ENCODE measurements at regions not wholly inside any gene's neighbourhood (a gene's known extent, or its start where the extent isn't known, plus 50 kb on each side); places are given as distances from the start of the nearest gene placed in this dataset.

DNA sequence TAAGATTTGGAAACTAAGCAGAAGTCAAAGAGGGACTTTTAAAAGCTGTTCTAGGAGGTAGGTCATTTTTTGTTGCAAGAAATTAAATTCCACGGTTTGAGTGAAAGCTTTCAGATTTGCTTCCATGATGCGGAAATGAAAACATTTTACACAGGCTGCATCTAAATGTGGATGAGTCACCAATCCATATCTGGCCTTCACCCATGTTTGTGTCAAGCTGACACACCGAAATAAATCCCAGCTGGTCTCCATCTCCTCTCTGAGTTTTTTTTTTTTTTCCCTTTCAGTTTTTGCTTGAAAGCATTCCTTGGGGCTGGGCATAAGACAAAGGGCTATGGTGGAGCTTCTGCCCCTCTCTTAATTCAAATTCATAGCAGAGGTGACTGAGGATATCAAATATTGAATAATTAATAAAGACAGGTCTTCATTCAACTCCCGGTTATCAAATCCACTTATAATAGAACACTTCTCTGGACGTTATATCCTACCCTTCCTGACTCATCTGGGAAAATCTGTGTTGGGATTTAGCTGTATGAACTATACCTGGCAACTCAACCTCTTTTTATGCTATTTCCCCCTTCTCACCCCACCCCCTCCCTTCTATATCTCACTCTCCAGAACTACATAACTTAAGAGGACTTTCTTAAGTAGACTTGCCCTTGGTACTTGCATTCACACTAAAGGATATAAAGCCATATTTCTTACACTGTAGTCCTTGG lies 558.3 kb upstream of the GCFC2 start:
- intact Hi-C loops (cut with micrococcal nuclease), result no loop called here
- Histone ChIP-seq H3K4me1 (ENCODE audit: insufficient read depth, low read length) (no peaks in the 10 kb centered on the region), H3K4me3 (ENCODE audit: low read length in 2 of 2) (no peak overlapping the region), H3K36me3 (ENCODE audit: insufficient read depth, low read length) (no peaks in the 10 kb centered on the region), H3K27ac (ENCODE audit: low read depth, low read length) (no peak overlapping the region), H3K9me3 (ENCODE audit: control insufficient read depth in 1 of 2, low read length in 2 of 2) (peaks cover 0 to 3% of the 10 kb centered on the region in 2 donors), H3K27me3 (ENCODE audit: insufficient read depth, low read length) (no peaks in the 10 kb centered on the region)
- CTCF ChIA-PET (ENCODE audit: partially characterized antibody), result no interaction called here
- POLR2A ChIA-PET (ENCODE audit: partially characterized antibody), result no interaction called here
- Mint-ChIP-seq H3K27me3 (no peaks in the 10 kb centered on the region), H3K36me3 (no peaks in the 10 kb centered on the region), H3K9me3 (peaks cover 4 to 13% (median 7%) of the 10 kb centered on the region in 8 donors), H3K27ac (no peak overlapping the region), H3K4me3 (no peak overlapping the region), H3K4me1 (no peaks in the 10 kb centered on the region)
- DNase-seq, result no peak

DNA sequence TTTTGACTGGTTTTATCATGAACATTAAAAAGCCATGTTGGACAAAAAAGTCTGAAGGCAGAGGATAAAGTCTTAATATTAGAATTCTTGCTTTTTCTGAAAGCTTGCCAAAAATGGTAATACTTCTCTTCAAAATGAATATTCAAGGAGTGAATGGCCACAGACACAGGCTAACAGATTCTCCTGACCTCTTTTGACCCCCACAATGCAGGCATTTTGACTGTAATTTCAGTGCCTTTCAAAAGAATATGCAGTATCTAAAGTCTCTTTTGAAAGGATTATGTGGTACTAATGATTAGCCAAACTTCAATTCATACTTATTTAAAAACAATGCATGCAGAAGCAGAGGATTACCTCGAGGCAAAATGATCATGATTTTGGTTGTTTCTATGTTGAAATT lies 557.8 kb upstream of the GCFC2 start:
- H3K27ac Mint-ChIP-seq, result no peak overlapping the region
- no peak overlapping the region for H3K27ac ChIP-seq (ENCODE audit: low read depth, low read length)
- no peak for DNase-seq
- no peak overlapping the region for H3K4me3 ChIP-seq (ENCODE audit: low read length in 2 of 2)
- H3K4me3 Mint-ChIP-seq, result no peak overlapping the region
- H3K36me3 ChIP-seq (ENCODE audit: insufficient read depth, low read length), result no peaks in the 10 kb centered on the region
- no peaks in the 10 kb centered on the region for H3K36me3 Mint-ChIP-seq
- peaks cover 4 to 13% (median 7%) of the 10 kb centered on the region in 8 donors for H3K9me3 Mint-ChIP-seq
- H3K4me1 Mint-ChIP-seq, result no peaks in the 10 kb centered on the region
- intact Hi-C loops (cut with micrococcal nuclease), result no loop called here
- no peaks in the 10 kb centered on the region for H3K4me1 ChIP-seq (ENCODE audit: insufficient read depth, low read length)
- ChIA-PET CTCF (ENCODE audit: partially characterized antibody) (no interaction called here), POLR2A (ENCODE audit: partially characterized antibody) (no interaction called here)
- H3K9me3 ChIP-seq (ENCODE audit: control insufficient read depth in 1 of 2, low read length in 2 of 2), result peaks cover 0 to 3% of the 10 kb centered on the region in 2 donors
- no peaks in the 10 kb centered on the region for H3K27me3 Mint-ChIP-seq
- H3K27me3 ChIP-seq (ENCODE audit: insufficient read depth, low read length), result no peaks in the 10 kb centered on the region

DNA sequence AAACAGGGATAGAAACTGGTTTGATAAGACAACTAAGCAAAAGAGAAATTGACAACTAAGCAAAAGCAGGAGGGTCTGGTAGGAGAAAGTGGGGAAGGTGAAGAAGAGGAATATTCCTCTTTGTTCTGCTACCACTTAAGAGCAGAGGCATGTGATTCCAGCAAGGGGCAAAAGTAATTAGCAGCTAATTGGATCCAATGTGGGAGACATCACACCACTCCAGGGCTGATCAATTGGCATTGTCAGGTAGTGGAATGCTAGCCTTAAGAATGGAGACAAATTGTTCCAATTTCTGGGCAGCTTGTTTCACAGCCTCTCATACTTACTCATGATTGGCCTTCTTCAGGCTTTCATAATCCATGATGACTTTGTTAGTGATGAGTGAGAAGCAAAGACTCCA lies 547.1 kb upstream of the GCFC2 start:
- H3K27ac ChIP-seq (ENCODE audit: low read depth, low read length), result no peak overlapping the region
- intact Hi-C loops (cut with micrococcal nuclease), result no loop called here
- H3K4me3 ChIP-seq (ENCODE audit: low read length in 2 of 2), result no peak overlapping the region
- Mint-ChIP-seq H3K4me3 (no peak overlapping the region), H3K27ac (no peak overlapping the region), H3K9me3 (peaks cover 0 to 13% (median 3%) of the 10 kb centered on the region in 8 donors), H3K4me1 (no peaks in the 10 kb centered on the region), H3K27me3 (no peaks in the 10 kb centered on the region), H3K36me3 (no peaks in the 10 kb centered on the region)
- POLR2A ChIA-PET (ENCODE audit: partially characterized antibody), result no interaction called here
- DNase-seq, result no peak
- H3K9me3 ChIP-seq (ENCODE audit: control insufficient read depth in 1 of 2, low read length in 2 of 2), result no peaks in the 10 kb centered on the region
- no peaks in the 10 kb centered on the region for H3K27me3 ChIP-seq (ENCODE audit: insufficient read depth, low read length)
- no peaks in the 10 kb centered on the region for H3K36me3 ChIP-seq (ENCODE audit: insufficient read depth, low read length)
- H3K4me1 ChIP-seq (ENCODE audit: insufficient read depth, low read length), result no peaks in the 10 kb centered on the region
- CTCF ChIA-PET (ENCODE audit: partially characterized antibody), result no interaction called here

DNA sequence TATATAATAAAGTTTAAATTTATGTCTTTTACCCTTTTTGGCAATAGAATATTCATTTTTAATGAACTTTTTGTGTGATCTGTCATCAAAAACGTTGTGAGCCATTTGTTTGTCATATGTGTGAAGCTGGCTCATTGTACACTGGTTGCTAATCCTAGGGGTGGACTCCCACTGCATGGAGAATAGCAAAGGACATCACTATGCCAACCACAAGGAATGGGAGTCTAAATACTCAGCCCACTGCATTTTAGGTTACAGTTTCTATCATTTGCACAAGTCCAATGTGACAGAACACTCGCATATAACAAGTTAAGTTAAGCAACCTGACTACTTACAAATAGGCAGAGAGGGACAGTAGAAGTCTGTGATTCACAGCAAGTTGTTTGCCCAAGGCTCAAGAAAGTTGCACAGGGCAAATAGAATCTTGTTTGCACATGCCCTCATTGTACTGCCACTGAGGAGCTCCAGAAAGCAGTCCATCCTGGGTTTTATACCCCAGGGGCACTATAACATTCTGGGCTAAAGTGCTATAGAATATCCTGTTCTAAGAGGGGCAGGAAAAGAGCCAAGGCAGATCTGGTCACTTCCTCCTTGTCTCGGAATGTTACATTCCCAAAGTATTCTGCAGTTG lies 545.9 kb upstream of the GCFC2 start:
- Mint-ChIP-seq H3K4me3 (no peak overlapping the region), H3K4me1 (no peaks in the 10 kb centered on the region), H3K27ac (no peak overlapping the region), H3K36me3 (no peaks in the 10 kb centered on the region), H3K27me3 (no peaks in the 10 kb centered on the region), H3K9me3 (peaks cover 0 to 13% (median 3%) of the 10 kb centered on the region in 8 donors)
- POLR2A ChIA-PET (ENCODE audit: partially characterized antibody), result no interaction called here
- H3K9me3 ChIP-seq (ENCODE audit: control insufficient read depth in 1 of 2, low read length in 2 of 2), result no peaks in the 10 kb centered on the region
- H3K36me3 ChIP-seq (ENCODE audit: insufficient read depth, low read length), result no peaks in the 10 kb centered on the region
- intact Hi-C loops (cut with micrococcal nuclease), result no loop called here
- no peak overlapping the region for H3K4me3 ChIP-seq (ENCODE audit: low read length in 2 of 2)
- CTCF ChIA-PET (ENCODE audit: partially characterized antibody), result no interaction called here
- H3K27me3 ChIP-seq (ENCODE audit: insufficient read depth, low read length), result no peaks in the 10 kb centered on the region
- DNase-seq, result no peak
- no peaks in the 10 kb centered on the region for H3K4me1 ChIP-seq (ENCODE audit: insufficient read depth, low read length)
- no peak overlapping the region for H3K27ac ChIP-seq (ENCODE audit: low read depth, low read length)

DNA sequence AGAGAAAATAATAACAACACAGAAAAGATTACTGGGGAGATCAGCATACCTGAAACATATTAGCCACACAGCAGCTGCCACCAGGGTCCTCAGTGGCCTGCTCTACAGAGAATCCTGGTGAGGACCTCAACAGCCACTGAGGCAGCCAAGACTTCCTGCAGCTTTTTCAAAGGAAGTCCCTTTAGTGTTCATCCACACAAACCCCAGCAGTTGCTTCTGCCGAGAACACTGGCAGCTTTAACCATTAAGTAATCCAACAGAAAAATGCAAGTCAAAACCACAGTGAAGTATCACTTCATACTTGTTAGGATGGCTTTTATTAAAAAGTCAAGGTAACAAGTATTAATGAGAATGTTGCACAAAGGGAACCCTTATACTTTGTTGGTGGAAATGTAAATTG lies 542.0 kb upstream of the GCFC2 start:
- Histone ChIP-seq H3K27me3 (ENCODE audit: insufficient read depth, low read length) (no peaks in the 10 kb centered on the region), H3K4me1 (ENCODE audit: insufficient read depth, low read length) (no peaks in the 10 kb centered on the region), H3K36me3 (ENCODE audit: insufficient read depth, low read length) (no peaks in the 10 kb centered on the region), H3K9me3 (ENCODE audit: control insufficient read depth in 1 of 2, low read length in 2 of 2) (no peaks in the 10 kb centered on the region), H3K4me3 (ENCODE audit: low read length in 2 of 2) (no peak overlapping the region), H3K27ac (ENCODE audit: low read depth, low read length) (no peak overlapping the region)
- ChIA-PET POLR2A (ENCODE audit: partially characterized antibody) (no interaction called here), CTCF (ENCODE audit: partially characterized antibody) (no interaction called here)
- Mint-ChIP-seq H3K27me3 (no peaks in the 10 kb centered on the region), H3K4me1 (no peaks in the 10 kb centered on the region), H3K36me3 (no peaks in the 10 kb centered on the region), H3K4me3 (no peak overlapping the region), H3K9me3 (peaks cover 0 to 11% (median 2%) of the 10 kb centered on the region in 8 donors), H3K27ac (no peak overlapping the region)
- intact Hi-C loops (cut with micrococcal nuclease), result no loop called here
- DNase-seq, result no peak

DNA sequence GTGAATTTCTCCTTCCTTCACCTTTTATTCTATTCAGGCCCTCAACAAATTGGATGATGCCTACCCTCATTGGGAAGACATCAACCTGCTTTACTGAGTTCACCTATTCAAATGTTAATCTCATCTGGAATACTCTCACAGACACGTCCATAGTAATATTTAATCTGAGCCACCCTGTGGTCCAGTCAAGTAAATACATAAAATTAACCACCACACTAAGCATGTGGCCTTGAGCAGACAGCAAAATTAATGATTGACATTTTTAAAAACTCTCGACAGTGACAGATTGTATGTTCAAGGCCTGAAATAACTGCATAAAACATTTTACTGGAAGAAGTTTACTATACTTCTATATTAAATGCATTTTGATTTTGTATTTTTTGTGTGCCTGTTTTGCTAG lies 540.6 kb upstream of the GCFC2 start:
- no peak overlapping the region for H3K27ac Mint-ChIP-seq
- peaks cover 0 to 9% (median 3%) of the 10 kb centered on the region in 8 donors for H3K9me3 Mint-ChIP-seq
- Histone ChIP-seq H3K36me3 (ENCODE audit: insufficient read depth, low read length) (no peaks in the 10 kb centered on the region), H3K27ac (ENCODE audit: low read depth, low read length) (no peak overlapping the region), H3K27me3 (ENCODE audit: insufficient read depth, low read length) (no peaks in the 10 kb centered on the region), H3K4me1 (ENCODE audit: insufficient read depth, low read length) (no peaks in the 10 kb centered on the region), H3K4me3 (ENCODE audit: low read length in 2 of 2) (no peak overlapping the region), H3K9me3 (ENCODE audit: control insufficient read depth in 1 of 2, low read length in 2 of 2) (no peaks in the 10 kb centered on the region)
- no peaks in the 10 kb centered on the region for H3K4me1 Mint-ChIP-seq
- ChIA-PET CTCF (ENCODE audit: partially characterized antibody) (no interaction called here), POLR2A (ENCODE audit: partially characterized antibody) (no interaction called here)
- no peak for DNase-seq
- no peak overlapping the region for H3K4me3 Mint-ChIP-seq
- H3K27me3 Mint-ChIP-seq, result no peaks in the 10 kb centered on the region
- H3K36me3 Mint-ChIP-seq, result no peaks in the 10 kb centered on the region
- intact Hi-C loops (cut with micrococcal nuclease), result no loop called here

DNA sequence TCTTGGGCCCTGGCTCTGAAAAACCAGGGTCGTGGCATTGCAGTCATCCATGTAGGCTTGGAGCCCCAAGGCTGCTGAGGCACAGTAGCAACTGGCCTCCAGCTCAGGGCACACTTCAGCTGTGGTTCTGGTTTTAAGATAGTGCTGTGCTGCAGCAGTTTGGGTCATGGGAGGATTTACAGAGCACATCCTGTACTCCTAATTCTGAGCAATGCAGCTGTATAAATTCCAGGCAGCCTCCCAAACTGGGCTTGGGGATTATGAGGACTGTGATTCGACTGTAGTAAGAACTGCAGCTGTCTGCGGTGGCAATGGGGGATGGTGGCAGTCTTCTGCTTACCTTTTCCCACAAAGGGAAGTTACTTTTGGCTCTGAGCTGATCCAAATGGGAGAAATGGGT lies 536.3 kb upstream of the GCFC2 start:
- Histone ChIP-seq H3K27ac (ENCODE audit: low read depth, low read length) (no peak overlapping the region), H3K9me3 (ENCODE audit: control insufficient read depth in 1 of 2, low read length in 2 of 2) (no peaks in the 10 kb centered on the region), H3K36me3 (ENCODE audit: insufficient read depth, low read length) (no peaks in the 10 kb centered on the region), H3K4me3 (ENCODE audit: low read length in 2 of 2) (no peak overlapping the region), H3K27me3 (ENCODE audit: insufficient read depth, low read length) (no peaks in the 10 kb centered on the region), H3K4me1 (ENCODE audit: insufficient read depth, low read length) (no peaks in the 10 kb centered on the region)
- POLR2A ChIA-PET (ENCODE audit: partially characterized antibody), result no interaction called here
- DNase-seq, result no peak
- H3K9me3 Mint-ChIP-seq, result peaks cover 0 to 9% (median 5%) of the 10 kb centered on the region in 8 donors
- CTCF ChIA-PET (ENCODE audit: partially characterized antibody), result no interaction called here
- H3K36me3 Mint-ChIP-seq, result no peaks in the 10 kb centered on the region
- H3K27ac Mint-ChIP-seq, result no peak overlapping the region
- no peaks in the 10 kb centered on the region for H3K27me3 Mint-ChIP-seq
- no peaks in the 10 kb centered on the region for H3K4me1 Mint-ChIP-seq
- intact Hi-C loops (cut with micrococcal nuclease), result no loop called here
- H3K4me3 Mint-ChIP-seq, result no peak overlapping the region
